ENCODE measurements at regions not wholly inside any gene's neighbourhood (a gene's known extent, or its start where the extent isn't known, plus 50 kb on each side); places are given as distances from the start of the nearest gene placed in this dataset.
"Not testable (repeated sequence)": the region's sequence is repeated elsewhere in the genome, so short reads cannot be mapped to it uniquely, and the experiment has no call there.

DNA sequence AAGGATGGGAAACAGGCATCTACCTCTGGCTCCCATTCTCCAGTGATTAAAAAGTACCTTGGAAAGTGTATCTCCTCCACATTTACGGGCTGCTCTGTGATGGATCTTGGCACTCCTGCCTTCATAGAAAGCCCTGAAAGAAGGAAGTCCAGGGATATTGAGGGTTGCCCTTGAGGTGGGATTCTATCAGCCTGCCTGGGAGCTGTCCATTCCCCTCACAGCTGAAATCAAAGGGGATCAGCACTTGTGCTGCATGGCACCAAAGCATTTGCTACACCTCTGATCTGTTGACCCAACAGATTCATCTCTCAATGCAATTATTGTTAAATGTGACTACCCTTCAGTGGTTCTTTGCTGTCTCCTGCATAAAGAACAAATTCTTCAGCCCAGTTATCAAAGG lies 442.0 kb upstream of the RUNX1 start:
- no peak for DNase-seq (ENCODE audit: low spot score)

DNA sequence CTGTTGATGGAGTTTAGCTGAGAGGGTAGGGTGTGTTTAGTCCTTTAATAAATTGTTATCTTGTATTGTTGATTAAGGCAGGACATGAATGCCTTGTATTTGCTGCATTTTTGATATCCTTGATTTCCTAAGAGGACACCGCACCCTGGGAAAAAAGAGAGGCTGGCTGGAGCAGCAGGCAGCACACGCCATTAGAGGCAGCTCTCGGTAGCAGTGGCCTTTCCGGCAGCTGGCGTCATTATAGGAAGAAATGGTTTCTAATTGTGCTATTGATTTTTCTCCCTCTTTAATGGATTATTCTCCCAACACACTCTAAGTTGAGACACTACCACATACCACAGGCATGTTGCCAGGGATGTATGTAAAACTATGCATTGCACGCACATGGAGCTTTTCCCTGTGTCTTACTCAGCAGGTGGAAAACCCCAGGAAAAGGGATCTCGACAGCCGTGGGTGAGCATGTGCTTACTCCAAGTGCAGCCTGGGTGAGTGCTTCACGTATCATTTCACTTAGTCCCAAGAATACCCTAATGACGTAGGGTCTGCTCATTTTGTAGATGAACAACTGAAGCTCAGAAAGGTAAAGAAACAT lies 440.4 kb upstream of the RUNX1 start:
- no peak for DNase-seq (ENCODE audit: low spot score)

DNA sequence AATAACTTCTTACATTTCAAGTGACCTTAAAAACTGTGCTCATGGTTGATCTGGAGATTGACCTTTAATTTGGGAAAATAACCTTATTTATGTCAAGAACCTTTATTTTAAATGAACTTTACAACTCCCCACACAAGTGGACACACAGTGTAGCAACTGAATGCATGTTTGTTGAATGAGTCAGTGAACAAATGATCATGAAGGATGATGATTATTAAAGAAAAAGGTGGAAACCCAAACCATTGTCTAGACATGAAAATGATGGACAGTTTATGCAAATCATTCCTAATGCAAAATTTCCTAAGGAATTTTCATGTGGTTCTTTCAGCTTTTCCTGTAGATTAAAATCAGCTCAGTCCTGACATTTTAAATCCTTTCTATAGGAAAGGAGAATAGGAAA lies 439.8 kb upstream of the RUNX1 start:
- DNase-seq (ENCODE audit: low spot score) = no peak

DNA sequence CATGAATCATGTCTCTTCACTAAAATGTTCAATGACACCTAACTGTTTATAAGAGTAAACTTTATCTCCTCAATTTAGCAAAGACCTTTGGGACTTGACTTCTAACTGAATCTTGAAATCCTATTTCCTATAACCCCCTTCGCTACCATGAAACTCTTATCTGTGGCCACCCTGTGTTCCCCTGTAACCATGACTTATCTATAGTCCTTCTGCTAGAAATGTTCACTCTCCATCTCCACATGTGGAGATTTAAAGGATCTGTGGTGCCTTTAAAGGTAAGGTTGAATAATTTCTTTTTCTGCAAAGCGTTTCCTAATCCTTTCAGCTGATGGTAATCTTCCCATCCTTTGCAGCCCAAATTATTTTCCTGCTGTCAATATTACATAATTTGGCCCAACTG lies 436.3 kb upstream of the RUNX1 start:
- no peak for DNase-seq (ENCODE audit: low spot score)

DNA sequence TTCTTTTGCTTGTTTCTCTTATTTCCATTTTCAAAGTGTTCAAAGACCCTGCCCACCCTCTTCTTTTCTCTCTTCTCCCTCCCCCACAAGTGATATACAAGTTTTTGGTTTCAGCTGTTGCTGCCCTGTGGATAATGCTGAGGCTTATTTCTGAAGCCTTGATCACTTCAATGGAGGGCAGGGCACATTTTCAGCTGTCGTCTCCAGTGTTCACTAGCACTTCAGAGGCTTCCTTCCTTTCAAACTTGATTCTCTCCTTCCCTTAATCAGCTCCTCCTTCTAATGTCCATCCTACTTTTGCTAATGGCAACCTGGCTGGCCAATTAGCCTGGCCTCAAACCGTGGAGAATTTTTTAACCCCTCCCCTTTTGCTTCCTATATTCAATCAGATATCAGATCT lies 435.7 kb upstream of the RUNX1 start:
- no peak for DNase-seq (ENCODE audit: low spot score)

DNA sequence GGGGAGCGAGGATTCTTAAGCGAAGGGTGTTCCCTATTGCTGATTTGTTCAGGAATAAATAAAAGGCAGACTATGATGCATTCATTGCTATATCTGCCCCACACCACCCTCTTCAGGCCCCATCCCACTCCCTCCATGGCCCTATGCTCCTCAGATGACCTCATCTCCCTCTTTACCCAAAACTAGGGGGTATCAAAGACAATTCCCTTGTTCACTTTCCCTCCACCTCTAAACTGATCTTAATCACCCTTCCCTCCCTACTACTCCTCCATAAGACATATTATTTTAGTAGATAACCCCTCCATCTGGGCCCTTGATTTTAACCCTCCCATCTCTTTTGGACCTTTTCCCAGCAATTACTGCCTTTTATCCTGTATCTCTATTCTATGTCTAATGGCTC lies 434.9 kb upstream of the RUNX1 start:
- DNase-seq (ENCODE audit: low spot score) = no peak

DNA sequence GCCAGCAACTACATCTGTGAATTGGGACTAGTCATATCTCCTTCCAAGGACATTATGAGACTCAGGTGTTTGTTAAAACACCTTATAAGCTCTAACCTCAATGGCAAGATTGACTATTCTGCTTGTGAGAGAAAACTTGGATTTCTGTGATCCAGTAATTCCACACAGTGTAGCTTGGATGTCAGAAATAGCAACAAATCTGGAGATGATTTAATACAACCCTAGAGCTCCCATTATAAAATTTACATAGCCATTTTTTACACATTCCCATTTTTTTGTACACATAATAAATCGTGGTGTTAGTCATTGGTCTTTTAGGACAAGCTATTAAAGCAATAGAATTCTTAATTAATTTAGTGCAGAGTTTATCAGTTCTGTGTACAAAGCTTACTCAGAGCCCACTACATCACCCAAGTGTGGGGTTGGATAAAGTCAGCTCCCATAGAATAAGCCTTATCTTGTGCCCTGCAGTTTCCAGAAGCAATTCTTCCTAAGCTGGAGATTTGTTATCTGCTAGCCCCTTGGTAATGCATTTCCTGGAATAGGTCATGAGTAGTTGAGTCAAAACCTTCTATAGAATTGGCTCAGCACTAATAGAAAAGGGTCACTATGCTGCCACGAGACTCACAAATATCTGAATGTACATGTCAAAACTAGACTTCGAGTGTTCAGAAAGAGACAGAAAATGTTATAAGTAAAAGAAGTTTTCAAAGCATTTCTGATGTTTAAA lies 434.0 kb upstream of the RUNX1 start:
- no peak for DNase-seq (ENCODE audit: low spot score)

DNA sequence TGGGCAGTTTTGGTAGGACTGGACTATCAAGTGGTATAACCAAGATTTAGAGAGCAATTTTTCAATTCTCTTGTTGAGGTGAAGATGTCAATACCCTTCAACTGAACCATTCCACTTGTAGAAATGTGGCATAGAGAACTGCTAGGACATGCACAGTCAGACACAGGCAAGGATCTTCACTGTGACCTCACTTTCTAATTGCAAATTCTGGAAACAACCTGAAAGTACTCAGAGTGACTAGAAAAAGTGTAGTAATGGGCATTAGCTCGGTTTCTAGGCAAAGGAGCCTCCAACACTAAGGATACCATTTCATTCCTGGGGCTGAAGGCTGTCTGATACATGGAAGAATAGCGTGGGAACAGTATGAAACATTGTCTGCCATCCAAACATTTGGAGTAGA lies 433.0 kb upstream of the RUNX1 start:
- no peak for DNase-seq (ENCODE audit: low spot score)

GRCh38 chr21:35481005-35481404 lies 431.9 kb upstream of the RUNX1 start:
- no peak for DNase-seq (ENCODE audit: low spot score)

GRCh38 chr21:35479529-35479928 lies 430.4 kb upstream of the RUNX1 start:
- DNase-seq (ENCODE audit: low spot score) = no peak

DNA sequence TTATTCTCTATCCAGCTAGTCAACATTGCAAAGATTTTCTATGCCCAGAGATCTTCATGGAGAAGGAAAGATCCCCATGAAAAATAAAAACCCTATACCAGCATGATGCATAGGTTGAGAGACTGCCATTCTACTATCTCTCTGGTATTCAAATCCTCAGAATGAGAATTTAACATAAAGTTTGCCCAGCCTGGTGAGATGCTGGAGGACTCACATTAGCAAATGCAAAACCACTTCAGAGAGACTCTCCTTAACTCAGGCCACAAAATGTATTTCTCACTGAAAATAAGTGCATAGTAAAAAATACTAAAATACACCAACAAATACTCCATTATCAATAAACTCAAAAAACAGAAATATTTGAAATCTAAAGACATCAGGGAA lies 430.0 kb upstream of the RUNX1 start:
- no peak for DNase-seq (ENCODE audit: low spot score)

DNA sequence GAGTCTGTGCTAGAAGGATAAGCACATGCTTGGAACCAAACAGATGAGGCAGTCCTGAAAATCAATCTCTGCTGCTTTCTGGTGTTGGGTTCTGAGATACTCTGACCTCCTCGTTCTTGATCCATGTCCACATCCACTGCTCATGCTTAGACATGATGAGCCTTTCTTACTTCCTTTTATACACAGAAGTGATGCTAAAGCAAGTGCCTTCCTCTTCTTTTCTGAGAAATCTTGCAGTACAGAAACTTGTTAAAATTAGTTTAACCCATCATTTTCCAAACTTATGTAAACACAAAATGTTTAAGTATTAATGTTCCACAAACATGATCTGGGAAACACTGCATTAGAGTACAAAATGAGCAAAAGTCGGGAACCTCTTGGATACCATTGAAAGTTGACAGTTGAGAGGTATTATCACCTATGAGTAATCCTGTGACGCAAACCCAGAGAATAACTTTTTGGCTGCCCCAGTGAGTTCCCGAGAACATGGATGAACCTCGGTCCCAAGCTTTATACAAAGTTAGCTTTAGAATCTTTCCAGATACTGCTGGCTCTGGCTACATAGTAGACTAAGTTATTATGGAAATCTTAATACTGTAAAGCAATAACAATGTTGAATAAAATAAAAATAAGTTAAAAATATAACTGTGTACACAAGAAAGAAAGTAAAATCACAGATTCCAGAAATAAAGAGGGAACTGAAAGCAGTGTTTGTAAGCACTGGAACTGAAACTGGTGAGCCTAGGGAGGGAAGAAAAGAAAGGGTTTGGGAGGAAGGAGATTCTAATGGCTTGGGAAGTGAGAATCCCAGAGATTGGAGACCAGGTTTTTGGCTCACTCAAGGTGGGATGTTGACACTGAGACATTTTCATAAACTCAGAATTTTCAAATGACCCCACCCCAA lies 429.3 kb upstream of the RUNX1 start:
- no peak for DNase-seq (ENCODE audit: low spot score)

DNA sequence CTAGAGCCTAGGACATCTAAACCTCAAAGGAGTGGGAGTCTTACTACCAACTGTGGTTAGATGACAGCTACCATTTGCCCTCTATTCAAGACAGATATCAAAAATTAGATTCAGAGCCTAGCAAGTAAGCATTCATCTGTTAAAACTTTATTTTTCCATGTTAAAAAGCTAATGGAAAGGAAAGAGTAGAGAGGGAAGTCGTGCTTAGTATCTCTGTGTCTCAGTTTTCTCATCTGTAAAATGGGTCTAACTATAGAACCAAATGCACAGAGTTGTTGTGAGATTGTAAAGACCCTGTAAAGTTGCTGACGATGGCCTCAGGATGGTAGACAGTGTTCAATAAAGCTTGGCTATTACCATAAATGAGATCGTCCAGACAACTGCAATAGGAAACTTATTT lies 428.5 kb upstream of the RUNX1 start:
- no peak for DNase-seq (ENCODE audit: low spot score)

GRCh38 chr21:35476621-35477395 lies 427.7 kb upstream of the RUNX1 start:
- DNase-seq (ENCODE audit: low spot score) = no peak

DNA sequence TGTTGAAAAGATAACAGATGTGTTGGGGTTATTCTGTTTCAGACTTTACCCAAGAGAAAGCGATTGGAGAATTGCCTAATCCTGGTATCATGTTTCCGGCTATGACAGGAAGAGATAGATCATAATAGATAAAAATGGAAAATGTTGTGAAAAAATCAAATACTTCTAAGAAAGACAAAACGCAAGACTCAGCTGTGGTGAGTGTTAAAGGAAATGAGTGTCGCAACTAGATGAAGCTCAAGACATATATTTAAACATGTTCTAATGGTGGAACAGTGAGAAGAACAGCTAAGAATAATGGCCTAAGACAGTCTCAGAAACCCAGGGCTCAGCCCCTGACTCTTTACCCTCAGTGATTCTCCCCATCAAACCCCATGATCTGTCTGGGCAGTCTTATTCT lies 426.7 kb upstream of the RUNX1 start:
- DNase-seq (ENCODE audit: low spot score) = no peak

DNA sequence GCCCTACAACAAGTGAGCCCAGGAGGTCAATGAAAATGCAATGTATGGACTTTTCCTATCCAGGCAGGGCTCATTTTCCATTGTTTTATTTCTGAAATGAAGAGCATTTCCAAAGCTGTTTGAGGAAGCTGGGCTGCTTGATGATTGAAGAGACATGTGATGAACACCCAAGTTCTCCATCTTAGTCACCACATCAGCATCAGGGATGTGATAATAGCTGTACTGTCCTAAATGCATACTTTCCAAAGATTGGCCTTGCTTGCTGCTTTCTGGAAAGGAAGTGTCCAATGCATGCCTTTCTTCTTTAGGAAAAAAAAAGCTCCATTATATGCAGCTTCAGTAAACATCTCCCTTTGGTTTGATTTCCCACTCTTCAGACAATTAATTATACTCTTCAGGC lies 425.9 kb upstream of the RUNX1 start:
- DNase-seq (ENCODE audit: low spot score) = peak; percentile 38

DNA sequence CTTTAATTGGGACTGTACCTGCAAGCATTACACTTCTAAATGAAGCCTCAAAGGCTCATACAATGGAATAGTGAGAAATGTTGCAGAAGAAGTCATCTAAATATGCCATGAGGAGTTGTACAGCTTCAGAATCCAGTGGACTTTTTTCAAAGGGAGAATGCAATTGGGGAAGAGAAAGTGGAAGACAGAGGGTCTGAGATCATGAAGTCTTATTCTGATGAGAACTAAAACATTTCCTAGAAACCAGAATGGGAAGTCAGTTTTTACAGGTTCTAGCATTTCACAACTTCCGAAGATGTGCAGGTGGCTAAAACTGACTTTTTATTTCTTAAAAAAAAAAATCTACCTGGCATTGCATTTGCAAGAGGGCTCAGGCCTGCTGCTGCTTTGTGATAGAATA lies 424.4 kb upstream of the RUNX1 start:
- DNase-seq (ENCODE audit: low spot score) = peak; percentile 41

DNA sequence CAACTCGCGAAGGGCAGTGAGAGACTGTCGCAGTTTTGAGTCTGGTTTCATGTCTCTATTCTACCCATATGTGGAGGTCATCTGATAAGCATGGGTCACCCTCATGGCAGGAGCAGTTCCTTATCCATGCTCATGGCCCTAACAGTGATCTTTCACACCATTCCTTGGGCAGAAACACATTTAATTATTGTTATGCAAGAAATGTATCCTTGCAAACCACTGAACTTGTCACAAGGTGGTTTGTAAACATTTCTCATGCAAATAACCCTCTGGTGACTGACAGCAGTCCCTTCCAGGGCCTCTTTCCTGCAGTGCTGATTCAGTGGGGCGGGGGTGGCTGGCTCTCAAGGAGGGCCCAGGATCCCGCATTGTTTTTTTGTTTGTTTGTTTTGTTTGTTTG lies 421.4 kb upstream of the RUNX1 start:
- DNase-seq (ENCODE audit: low spot score) = no peak

DNA sequence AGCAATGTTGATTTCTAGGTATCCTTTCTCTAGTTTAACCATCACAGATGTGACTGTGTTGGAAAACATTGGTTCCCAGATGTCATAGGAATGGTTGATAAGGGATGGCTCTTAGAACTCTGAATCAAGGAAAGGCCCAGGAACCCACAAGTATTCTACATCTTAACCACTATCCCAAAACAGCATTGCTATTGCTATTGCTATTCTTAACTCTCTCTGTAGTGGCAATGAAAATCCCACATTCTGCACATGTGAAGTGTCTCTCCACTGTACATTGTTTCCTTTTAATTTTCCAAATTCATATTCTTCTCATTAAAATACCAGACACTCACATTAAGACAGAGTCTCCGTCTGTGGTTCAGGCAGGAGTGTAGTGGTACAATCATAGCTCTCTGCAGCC lies 420.4 kb upstream of the RUNX1 start:
- DNase-seq (ENCODE audit: low spot score) = no peak

- no peak for DNase-seq (ENCODE audit: low spot score)
These were observed 419.9 kb upstream of the RUNX1 start for GRCh38 chr21:35468991-35469390.

DNA sequence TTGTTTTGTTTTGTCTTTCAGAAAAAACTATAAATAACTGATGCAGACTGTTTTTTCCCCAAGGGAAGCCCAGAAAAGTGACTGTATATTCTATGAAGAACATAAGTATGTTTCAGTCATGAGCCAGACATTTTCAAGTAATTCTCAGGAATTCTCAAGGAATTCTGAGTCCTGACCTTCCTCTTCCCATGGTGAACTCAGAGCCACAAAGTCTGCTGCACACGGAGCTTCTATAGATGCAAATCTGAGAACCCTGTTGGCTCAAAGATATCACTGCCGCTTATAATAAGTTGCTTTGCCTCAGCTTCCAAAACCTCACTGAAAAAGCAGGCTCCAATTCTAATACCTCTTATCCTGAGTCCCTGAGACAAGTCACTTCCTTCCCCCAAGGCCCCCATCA lies 418.5 kb upstream of the RUNX1 start:
- DNase-seq (ENCODE audit: low spot score) = no peak

GRCh38 chr21:35466681-35467080 lies 417.6 kb upstream of the RUNX1 start:
- not testable (repeated sequence) for DNase-seq (ENCODE audit: low spot score)
